Glomerular visceral epithelial cell (primary cell): ENCODE measurements at regions not wholly inside any gene's neighbourhood (a gene's known extent, or its start where the extent isn't known, plus 50 kb on each side); places are given as distances from the start of the nearest gene placed in this dataset.

Experiments
- DNase-seq: peaks from one replicate; pipeline ENCODE4 v3.0.0-alpha.2; 2016; ENCODE audit errors: extremely low spot score

- DNase-seq: no peak
These were observed 190.9 kb downstream of the IRS2 start for GRCh38 chr13:109595471-109595870.

DNA sequence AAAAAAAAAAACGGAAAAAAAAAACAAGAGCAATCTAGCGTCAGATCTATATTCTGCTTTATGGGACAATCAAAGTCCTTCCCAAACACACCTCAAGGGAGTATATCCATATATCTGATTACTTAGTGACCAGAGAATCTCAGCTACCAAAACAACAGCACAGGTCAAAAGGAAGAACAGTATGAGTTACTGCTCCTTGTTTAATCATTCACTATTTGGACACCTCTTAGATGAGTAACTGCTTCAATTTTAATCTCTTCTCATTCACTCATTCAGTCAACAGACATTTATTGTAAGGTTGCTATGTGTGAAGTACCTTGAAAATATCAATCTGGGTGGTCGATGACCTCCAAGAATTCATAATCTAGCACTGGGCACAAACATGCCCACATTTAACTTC, 193.2 kb downstream of the IRS2 start:
- no peak for DNase-seq

DNA sequence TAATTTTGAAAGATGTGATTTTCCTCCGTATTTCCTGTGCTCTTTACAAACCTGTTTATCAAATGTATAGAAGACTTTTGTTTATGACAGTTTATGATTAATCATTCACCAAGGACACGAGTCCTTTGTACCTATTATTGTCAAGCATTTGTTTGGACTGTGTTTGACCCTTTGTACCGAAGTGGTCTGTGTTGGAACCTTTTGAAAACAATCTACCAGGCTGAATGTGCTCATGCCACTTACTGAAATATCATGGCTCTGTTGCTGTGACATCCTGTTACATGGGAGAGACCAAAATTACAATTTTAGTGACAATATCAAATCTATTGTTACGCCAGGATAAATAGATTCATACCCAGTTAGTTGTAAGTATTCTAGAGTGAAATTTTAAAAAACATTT, 193.6 kb downstream of the IRS2 start:
- no peak for DNase-seq

DNA sequence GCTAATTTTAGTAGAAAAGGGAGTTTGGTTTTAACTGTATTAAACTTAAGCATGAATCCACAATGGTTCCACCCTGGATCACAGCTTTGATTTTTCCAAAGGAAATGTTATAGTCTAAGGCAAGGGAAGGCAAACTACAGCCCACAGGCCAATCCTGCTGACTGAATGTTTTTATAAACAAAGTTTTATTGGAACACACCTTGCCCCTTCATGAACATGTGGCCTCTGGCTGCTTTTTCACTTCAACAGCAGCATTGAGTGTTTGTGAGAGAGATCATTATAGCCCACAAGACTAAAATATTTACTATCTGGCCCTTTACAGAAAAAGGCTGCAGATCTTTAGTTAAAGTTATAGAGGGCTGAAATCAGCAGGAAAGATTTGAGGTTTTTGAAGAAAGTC, 198.7 kb downstream of the IRS2 start:
- no peak for DNase-seq

GRCh38 chr13:109586509-109587346, 199.7 kb downstream of the IRS2 start:
- DNase-seq: no peak

DNA sequence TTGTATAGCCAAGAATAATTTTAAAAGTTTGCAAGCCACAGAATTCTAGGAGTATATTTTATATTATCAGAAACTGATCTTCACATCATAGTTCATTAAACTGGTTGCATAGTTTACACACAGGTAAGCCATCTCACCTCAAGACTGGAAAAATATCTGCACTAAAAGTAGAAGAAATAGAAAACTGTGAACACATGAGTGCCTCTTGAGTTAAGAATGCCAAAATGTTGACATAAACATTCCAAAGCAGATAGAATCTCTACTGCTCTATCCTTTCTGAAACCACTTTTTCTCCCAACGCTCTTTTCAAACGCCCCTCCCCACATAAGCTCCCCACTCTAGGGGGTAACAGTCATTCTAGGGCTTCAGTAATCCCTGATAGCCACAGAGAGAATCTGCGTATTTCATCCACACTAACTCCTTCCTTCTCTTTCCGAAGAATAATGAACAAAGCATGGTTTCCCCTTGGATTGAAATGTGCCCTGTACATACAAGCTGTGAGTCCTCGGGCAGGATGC, 201.5 kb downstream of the IRS2 start:
- no peak for DNase-seq

DNA sequence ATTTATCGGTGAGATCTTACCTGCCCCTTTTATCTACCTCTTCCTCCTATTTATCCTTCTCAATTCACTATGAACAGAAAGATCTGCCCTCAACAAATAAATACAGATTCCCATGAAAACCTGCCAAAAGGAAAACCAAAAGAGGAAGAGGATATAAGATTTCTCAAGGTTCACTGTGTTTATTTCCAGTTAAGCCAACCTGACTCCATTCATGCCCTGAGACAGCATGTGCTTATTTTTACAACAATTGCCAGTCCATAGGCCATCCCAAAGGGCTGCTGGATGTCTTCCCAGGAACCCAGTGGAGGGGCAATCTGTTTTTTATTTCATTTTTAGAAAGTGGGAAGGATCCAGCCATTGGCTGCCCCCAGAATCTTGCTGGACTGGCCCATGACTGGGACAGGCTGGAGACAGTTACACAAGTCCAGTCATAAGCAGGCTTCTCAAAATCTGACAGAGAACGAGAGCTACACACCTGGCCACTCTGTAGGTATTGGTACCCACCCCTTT, 209.1 kb downstream of the IRS2 start:
- DNase-seq: no peak

GRCh38 chr13:109576331-109576813, 210.0 kb downstream of the IRS2 start:
- DNase-seq: no peak

GRCh38 chr13:109575821-109576220, 210.6 kb downstream of the IRS2 start:
- DNase-seq: no peak

DNA sequence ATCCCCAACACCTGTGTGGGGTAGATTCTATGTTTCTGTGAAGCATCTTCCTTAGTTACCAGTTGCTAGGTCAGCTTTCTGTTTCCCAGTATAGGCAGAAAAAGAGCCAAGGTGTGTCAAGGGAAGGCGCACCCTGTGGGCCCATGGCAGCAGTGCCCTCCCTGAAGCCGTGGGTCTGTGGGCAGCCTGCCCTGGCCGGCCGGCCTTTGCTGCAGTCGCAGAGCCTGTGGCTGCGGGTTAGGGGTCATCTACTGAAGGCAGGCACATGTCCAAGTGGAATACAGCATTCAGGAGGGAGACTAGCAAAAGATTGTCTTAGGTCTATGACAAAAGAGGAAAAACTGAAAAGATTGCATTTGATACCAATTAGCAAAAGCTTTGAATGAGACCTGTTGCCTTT, 214.0 kb downstream of the IRS2 start:
- no peak for DNase-seq

DNA sequence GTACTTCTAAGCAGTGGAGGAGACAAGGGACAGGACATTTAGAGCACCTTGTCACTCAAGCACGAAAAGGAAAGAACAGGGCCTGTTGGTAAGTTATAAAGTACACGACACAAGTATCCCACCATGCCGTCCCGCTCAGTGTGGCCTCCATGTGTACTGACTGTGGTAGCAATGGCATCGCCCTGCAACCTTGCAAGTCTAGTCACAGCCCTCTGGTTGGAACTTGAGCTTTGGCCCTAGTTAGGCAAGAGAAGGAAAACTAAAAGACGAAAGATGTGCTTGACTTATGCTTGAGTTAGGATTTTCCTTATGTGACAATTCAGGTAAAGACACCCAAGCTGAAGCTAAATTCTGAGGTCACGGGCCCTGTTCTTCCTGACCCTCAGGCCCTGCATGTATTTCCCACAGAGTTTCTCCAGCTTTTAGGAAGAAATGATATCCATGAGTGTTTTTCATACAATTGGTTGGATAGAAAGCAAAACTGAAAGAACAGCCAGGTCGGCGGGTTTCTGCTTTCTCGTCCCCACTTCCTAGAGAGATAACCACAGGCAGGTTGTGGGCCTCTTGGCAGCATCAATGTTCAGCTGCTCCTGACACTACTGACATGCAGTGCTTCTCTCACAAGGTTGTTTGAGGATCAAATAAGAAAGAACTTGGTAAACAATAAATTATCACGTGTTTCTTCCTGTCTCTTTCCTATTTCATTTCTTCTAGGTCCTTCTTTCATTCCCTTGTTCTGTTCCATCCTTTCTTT, 216.2 kb downstream of the IRS2 start:
- no peak for DNase-seq

GRCh38 chr13:109568339-109568818, 218.0 kb downstream of the IRS2 start:
- no peak for DNase-seq

DNA sequence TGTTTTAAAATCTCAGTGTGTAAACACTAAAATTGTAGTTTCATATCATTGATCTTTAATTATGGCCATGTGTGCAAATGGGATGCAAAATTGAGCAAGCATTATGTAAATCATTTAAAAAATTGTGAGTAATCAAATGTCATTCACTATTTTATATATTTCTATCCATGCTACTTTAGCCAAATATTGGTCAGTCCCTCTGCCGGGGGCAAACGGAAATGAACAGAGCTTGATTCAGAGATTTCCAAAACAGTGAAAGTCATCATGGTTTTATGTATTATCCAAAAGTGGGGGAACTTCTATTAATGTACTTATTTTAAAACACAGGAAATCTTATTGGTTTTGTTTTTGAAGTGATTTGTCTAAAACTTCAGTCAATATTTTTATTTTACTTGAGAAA, 219.1 kb downstream of the IRS2 start:
- DNase-seq: no peak

GRCh38 chr13:109565877-109566276, 220.5 kb downstream of the IRS2 start:
- DNase-seq: no peak

DNA sequence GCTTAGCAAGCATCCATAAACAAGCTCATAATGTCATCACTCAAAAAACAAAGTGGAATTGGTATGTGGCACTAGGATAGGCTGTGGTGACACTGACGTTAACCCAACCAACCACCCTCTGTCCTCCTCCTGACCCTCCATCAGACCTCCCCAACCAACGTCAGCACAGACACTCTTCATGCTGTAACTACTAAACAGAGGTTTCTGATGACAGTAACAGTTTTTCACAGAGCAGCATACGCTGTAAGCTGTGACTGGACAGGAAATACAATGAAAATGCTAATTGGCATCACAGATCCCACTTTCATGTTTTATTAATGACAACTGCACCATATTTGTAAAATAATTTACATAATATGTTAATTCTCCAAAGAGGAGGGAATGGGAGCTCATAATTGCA, 238.0 kb downstream of the IRS2 start:
- no peak for DNase-seq

GRCh38 chr13:109547942-109548341, 238.4 kb downstream of the IRS2 start:
- no peak for DNase-seq

DNA sequence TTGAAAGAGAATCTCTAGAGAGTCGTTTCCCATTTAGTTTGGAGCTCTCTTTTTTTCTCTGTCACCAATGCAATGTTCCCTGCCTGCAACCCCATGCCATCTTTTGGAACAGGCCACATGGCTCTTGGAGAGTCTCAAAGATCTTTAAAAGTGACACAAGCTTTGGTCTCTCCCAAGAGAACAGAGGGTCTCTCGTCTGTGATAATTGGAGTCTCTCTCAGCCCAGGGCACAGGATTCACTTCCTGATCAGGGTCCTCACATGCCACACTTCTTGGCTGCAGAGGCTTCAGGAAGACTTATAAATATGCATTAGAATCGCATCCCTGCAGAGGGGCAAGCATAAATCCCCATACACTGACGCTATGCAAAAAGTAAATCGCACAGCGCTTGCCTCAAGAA, 240.5 kb downstream of the IRS2 start:
- no peak for DNase-seq

- DNase-seq: no peak
These were observed 245.3 kb downstream of the IRS2 start for GRCh38 chr13:109541081-109541480.

DNA sequence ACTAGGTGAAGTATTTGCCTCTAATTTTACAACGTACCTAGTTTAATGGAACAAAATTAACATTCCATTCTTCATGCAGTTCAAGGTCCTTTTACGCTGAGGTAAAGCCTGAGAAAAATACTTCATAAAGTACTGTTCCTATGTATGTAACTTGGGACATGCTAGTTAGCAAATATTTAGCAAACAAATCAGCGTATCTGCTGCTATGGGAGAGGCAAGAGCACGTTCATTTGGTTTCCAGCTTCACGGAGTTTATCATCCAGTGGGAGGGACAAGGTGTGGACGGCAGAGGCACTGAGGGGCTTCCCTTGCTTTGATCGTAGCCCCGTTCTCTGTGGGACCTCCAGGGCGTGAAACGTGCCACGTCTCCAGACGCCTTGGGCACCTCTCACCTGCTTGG, 248.8 kb downstream of the IRS2 start:
- DNase-seq: no peak

DNA sequence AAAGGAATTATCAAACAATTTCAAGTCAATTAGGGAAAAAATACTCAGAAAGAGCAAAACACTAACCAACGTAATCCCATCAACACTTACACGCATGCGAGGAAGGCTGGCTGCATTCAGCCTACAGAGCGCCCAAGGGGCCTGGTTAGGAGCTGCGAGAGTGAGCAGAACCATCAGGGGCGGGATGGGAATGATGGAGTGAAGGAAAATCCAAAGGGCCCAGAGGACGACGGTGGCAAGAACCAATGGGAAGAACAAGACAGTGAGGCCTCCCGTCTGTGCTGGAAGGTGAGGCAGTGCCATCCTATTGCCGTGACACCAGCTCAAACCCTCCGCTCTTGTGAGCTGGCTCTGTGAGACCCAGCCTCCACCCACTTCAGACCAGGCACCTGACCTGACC, 253.0 kb downstream of the IRS2 start:
- DNase-seq: no peak

GRCh38 chr13:109529964-109530363, 256.4 kb downstream of the IRS2 start:
- DNase-seq: no peak

- DNase-seq: no peak
These were observed 264.7 kb downstream of the IRS2 start for GRCh38 chr13:109521719-109522118.

DNA sequence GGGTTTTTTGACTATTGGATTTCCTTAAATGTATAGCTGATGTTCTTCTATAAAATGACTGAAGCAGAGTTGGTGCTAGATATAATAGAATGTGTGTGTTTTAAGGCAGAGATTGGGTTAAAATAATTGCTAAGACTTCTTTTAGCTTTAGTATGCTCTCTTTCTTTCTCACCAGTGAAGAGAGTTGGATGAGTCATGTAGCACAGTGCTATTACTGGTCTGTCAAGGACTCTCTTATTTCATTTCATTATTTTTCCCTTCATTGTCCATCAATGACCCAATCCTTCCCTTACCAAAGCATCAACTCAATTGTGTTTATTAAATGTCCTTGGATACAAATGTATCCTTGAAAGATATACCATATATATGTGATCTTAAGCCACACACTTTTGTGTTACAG, 268.9 kb downstream of the IRS2 start:
- DNase-seq: no peak
